Ovary (tissue), 7 donors: ENCODE measurements at regions not wholly inside any gene's neighbourhood (a gene's known extent, or its start where the extent isn't known, plus 50 kb on each side); places are given as distances from the start of the nearest gene placed in this dataset.

Experiments
- DNase-seq, 5 donors: peaks; one replicate each; pipeline ENCODE4 v3.0.0-alpha.2; 2019 to 2020
- H3K27ac ChIP-seq, 2 donors: fragments of 200-600 bp; one replicate each; pipeline versions ENCODE4 v1.5.1 to v1.8.0; 2019 to 2022
- H3K27me3 ChIP-seq: fragments of 200-600 bp; one replicate; pipeline ENCODE4 v1.8.0; 2022
- H3K36me3 ChIP-seq: fragments of 200-600 bp; sonication (generic); one replicate; pipeline ENCODE4 v1.5.1; 2019
- H3K4me1 ChIP-seq: one replicate; pipeline ENCODE4 v1.8.1; 2013; ENCODE audit warnings: mild to moderate bottlenecking, moderate library complexity; ENCODE audit not compliant: insufficient read depth
- H3K4me3 ChIP-seq: fragments of 200-600 bp; sonication (generic); one replicate; pipeline ENCODE4 v1.5.1; 2017
- H3K9me3 ChIP-seq, 2 donors: fragments of 200-600 bp in 1 of 2; sonication (generic) in 1 of 2; one replicate each; pipeline versions ENCODE4 v1.5.1 to v1.8.1; 2013 to 2019; ENCODE audit warnings: mild to moderate bottlenecking in 1 of 2, moderate library complexity in 1 of 2
- EP300 ChIP-seq: sonication (generic); formaldehyde crosslinking; IDR thresholded peaks from one replicate; pipeline ENCODE4 v1.6.1; 2017; ENCODE audit warnings: antibody characterized with exemption
- POLR2A ChIP-seq: fragments of 450-650 bp; IDR thresholded peaks from one replicate; pipeline ENCODE4 v1.6.1; 2017; ENCODE audit warnings: antibody characterized with exemption, mild to moderate bottlenecking, moderate library complexity
- WGBS, 3 donors: extraction: QIAGEN DNeasy Blood & Tissue Kit in 1 of 3; methylation state at CpG; one replicate each; pipeline versions ENCODE4 v1.1.5 to v1.1.7; 2013 to 2017; 5-methylcytosine and 5-hydroxymethylcytosine counted together
- intact Hi-C, 4 donors: fragments of 100-400 bp; cut with DNase I; formaldehyde crosslinking; loops; one replicate each; pipeline versions ENCODE4 v1.11.0 to v1.15.1; 2022 to 2023
- TF ChIP-seq, protein P1 (sequence below), 3 donors: fragments of 450-650 bp in 2 of 3; fragments of 200-600 bp in 1 of 3; IDR thresholded peaks; one replicate each; pipeline versions ENCODE4 v1.5.1 to v1.8.0; 2016 to 2022; ENCODE audit warnings: antibody characterized with exemption in 3 of 3, mild to moderate bottlenecking in 1 of 3
- donor health status: DM: no; HTN: no; CAD: no; lungs with moderate emphysema.
- donor health status: DM: no; HTN: no; CAD: no.
- donor health status: Bipolar disorder and iron deficiency.
- donor health status: DM: no; HTN: no; CAD: no.
- donor health status: DM: yes; HTN: yes; CAD: no.

- Histone ChIP-seq H3K27me3 (no peaks in the 10 kb centered on the region), H3K4me1 (no peaks in the 10 kb centered on the region), H3K27ac (no peak overlapping the region), H3K36me3 (no peaks in the 10 kb centered on the region), H3K4me3 (no peak overlapping the region), H3K9me3 (no peaks in the 10 kb centered on the region)
- TF ChIP-seq EP300: no peak
- TF ChIP-seq POLR2A: no peak
- TF ChIP-seq, protein P1, sequence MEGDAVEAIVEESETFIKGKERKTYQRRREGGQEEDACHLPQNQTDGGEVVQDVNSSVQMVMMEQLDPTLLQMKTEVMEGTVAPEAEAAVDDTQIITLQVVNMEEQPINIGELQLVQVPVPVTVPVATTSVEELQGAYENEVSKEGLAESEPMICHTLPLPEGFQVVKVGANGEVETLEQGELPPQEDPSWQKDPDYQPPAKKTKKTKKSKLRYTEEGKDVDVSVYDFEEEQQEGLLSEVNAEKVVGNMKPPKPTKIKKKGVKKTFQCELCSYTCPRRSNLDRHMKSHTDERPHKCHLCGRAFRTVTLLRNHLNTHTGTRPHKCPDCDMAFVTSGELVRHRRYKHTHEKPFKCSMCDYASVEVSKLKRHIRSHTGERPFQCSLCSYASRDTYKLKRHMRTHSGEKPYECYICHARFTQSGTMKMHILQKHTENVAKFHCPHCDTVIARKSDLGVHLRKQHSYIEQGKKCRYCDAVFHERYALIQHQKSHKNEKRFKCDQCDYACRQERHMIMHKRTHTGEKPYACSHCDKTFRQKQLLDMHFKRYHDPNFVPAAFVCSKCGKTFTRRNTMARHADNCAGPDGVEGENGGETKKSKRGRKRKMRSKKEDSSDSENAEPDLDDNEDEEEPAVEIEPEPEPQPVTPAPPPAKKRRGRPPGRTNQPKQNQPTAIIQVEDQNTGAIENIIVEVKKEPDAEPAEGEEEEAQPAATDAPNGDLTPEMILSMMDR (IDR thresholded peaks at IDR 0.05): no peak
- intact Hi-C loops: no loop called here
- no peak for DNase-seq
- WGBS, 3 donors: 84 to 96% (median 90%) methylated on average over 2 of the region's 2 CpGs
Observed at GRCh38 chr16:50428116-50428515, 59.3 kb upstream of the BRD7 start.

DNA sequence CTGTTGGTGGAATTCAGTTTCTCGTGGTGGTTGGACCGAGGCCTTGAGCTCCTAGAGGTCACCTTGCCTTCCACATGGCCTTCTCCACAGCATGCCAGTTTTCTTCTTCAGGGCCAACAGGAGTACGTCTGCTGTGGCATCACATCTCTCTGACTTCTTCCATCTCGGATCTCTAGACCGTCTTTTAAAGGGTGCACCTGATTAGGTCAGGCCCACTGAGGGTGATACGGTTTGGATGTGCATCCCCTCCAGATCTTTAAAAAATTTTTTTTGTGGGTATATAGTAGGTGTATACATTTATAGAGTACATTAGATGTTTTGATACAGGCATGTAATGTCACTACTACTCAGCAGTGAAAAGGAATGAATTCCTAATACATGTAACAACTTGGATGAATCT is 58.3 kb upstream of the BRD7 start:
- H3K9me3 ChIP-seq: no peaks in the 10 kb centered on the region
- TF ChIP-seq POLR2A (no peak), EP300 (no peak)
- TF ChIP-seq, protein P1 (IDR thresholded peaks at IDR 0.05): no peak
- no peak overlapping the region for H3K4me3 ChIP-seq

GRCh38 chr16:50425648-50426047 is 56.9 kb upstream of the BRD7 start:
- H3K36me3 ChIP-seq: no peaks in the 10 kb centered on the region
- H3K4me1 ChIP-seq: no peaks in the 10 kb centered on the region
- WGBS, 3 donors: 22 to 32% (median 30%) methylated on average over 8 of the region's 8 CpGs
- no peak for TF ChIP-seq POLR2A
- no peak for TF ChIP-seq EP300
- TF ChIP-seq, protein P1 (IDR thresholded peaks at IDR 0.05): no peak
- no peaks in the 10 kb centered on the region for H3K27me3 ChIP-seq
- intact Hi-C loops: no loop called here
- H3K9me3 ChIP-seq: no peaks in the 10 kb centered on the region
- no peak overlapping the region for H3K4me3 ChIP-seq
- DNase-seq: no peak
- no peak overlapping the region for H3K27ac ChIP-seq

More for the DNA sequence above, 58.3 kb upstream of the BRD7 start:
- Histone ChIP-seq H3K27ac (no peak overlapping the region), H3K36me3 (no peaks in the 10 kb centered on the region), H3K4me1 (no peaks in the 10 kb centered on the region), H3K27me3 (no peaks in the 10 kb centered on the region)
- WGBS, 3 donors: 79 to 92% (median 87%) methylated on average over 6 of the region's 6 CpGs
- intact Hi-C loops: no loop called here
- DNase-seq: no peak

DNA sequence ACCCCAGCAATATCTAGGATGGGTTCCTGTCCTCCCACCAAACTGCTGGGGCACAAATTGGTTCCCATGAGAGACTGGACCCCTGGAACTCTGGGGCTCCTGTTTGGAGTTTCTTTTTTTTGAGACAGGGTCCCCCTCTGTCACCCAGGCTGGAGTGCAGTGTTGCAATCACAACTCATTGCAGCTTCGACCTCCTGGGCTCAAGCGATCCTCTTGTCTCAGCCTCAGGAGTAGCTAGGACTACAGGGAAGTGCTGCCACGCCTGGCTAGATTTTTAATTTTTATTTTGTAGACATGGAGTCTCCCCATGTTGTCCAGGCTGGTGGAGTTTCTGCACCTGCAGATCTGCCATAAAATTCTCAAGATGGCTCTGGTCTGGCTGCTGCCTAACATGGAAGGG is 56.3 kb upstream of the BRD7 start:
- H3K36me3 ChIP-seq: no peaks in the 10 kb centered on the region
- H3K27me3 ChIP-seq: no peaks in the 10 kb centered on the region
- H3K9me3 ChIP-seq: no peaks in the 10 kb centered on the region
- DNase-seq: no peak
- intact Hi-C loops: no loop called here
- H3K4me3 ChIP-seq: no peak overlapping the region
- WGBS, 3 donors: 74 to 87% (median 80%) methylated on average over 3 of the region's 3 CpGs
- H3K27ac ChIP-seq: no peak overlapping the region
- no peak for TF ChIP-seq POLR2A
- H3K4me1 ChIP-seq: no peaks in the 10 kb centered on the region

GRCh38 chr16:50422926-50423325 is 54.1 kb upstream of the BRD7 start:
- intact Hi-C loops: no loop called here
- Histone ChIP-seq H3K27me3 (no peaks in the 10 kb centered on the region), H3K4me3 (no peak overlapping the region), H3K9me3 (no peaks in the 10 kb centered on the region), H3K36me3 (no peaks in the 10 kb centered on the region), H3K27ac (no peak overlapping the region), H3K4me1 (no peaks in the 10 kb centered on the region)
- WGBS, 3 donors: 73 to 88% (median 82%) methylated on average over 1 of the region's 1 CpG
- no peak for DNase-seq
- TF ChIP-seq EP300 (no peak), POLR2A (no peak)
- TF ChIP-seq, protein P1 (IDR thresholded peaks at IDR 0.05): no peak
